ENCODE measurements at regions not wholly inside any gene's neighbourhood (a gene's known extent, or its start where the extent isn't known, plus 50 kb on each side); places are given as distances from the start of the nearest gene placed in this dataset.
"Not testable (repeated sequence)": the region's sequence is repeated elsewhere in the genome, so short reads cannot be mapped to it uniquely, and the experiment has no call there.

DNA sequence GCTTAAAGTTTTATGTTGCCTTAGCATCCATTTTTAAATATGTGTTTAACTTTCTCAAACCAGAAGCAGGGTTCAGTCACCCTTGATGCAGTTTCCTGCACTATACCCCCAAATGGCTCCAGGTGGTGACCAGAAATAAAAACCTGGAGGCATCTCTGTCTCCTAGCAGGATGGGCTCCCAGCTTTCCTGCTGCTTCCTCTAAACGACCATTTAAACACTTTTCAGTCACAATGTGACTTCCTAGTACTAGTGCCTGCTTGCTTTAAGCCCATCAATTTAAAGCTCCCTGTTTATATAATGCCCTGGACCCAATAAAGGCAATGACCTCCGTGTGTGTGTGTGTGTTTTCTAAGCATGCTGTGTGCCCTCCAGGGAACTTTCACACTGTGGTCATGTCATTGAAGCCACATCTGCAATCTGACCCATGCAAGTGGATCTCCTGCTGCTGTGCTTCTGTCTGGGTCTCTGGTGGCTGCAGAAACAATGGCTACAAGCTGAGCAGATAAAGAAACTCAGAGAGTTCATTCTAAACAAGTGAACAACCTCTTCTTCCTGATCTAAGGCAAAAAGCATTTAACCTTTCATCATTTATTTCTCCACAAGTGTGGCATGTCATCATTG, 175.3 kb downstream of the SPATA31A6 start:
- not testable (repeated sequence) for TF ChIP-seq TAF1 (IDR thresholded peaks at IDR 0.05; ENCODE audit: borderline replicate concordance, low read depth, low read length); POLR2A (IDR thresholded peaks at IDR 0.05; ENCODE audit: low read depth, low read length)

Data from GM12892 (cell line).